Peyer's patch (tissue), 4 donors: ENCODE measurements at regions not wholly inside any gene's neighbourhood (a gene's known extent, or its start where the extent isn't known, plus 50 kb on each side); places are given as distances from the start of the nearest gene placed in this dataset.

ENCODE experiments used
- POLR2A ChIP-seq, 2 donors: fragments of 450-650 bp; IDR thresholded peaks; one replicate each; pipeline ENCODE4 v1.5.1; 2017; ENCODE audit warnings: antibody characterized with exemption in 2 of 2, mild to moderate bottlenecking in 2 of 2, moderate library complexity in 2 of 2
- TF ChIP-seq, protein P1 (sequence below), 6 experiments: fragments of 450-650 bp in 4 of 6; fragments of 200-600 bp in 2 of 6; sonication (generic) in 1 of 6; IDR thresholded peaks; one replicate each; pipeline ENCODE4 v1.5.1; 2017 to 2019; ENCODE audit warnings: antibody characterized with exemption in 6 of 6, mild to moderate bottlenecking in 3 of 6, moderate library complexity in 1 of 6

DNA sequence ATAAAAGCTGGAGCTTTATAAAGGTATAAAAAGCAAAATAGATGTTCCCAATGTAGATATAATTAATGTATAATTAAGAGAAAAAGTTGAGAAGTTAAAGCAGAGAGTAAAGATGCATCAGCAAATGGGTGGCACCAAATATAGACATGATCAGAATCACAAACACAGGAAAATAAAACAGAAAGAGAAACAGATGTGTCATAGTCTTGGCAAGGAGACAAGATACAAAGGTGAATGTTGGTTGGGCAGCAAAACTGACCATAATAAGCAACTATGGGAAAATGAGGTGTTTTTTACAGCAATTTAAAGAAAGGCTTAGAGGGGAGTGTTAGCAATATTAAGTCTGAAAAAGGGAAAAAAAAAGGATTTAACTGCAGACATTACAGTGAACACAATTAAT, 135.4 kb upstream of the CLEC14A start:
- TF ChIP-seq, protein P1, sequence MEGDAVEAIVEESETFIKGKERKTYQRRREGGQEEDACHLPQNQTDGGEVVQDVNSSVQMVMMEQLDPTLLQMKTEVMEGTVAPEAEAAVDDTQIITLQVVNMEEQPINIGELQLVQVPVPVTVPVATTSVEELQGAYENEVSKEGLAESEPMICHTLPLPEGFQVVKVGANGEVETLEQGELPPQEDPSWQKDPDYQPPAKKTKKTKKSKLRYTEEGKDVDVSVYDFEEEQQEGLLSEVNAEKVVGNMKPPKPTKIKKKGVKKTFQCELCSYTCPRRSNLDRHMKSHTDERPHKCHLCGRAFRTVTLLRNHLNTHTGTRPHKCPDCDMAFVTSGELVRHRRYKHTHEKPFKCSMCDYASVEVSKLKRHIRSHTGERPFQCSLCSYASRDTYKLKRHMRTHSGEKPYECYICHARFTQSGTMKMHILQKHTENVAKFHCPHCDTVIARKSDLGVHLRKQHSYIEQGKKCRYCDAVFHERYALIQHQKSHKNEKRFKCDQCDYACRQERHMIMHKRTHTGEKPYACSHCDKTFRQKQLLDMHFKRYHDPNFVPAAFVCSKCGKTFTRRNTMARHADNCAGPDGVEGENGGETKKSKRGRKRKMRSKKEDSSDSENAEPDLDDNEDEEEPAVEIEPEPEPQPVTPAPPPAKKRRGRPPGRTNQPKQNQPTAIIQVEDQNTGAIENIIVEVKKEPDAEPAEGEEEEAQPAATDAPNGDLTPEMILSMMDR (IDR thresholded peaks at IDR 0.05), result no peak
- no peak for TF ChIP-seq POLR2A (IDR thresholded peaks at IDR 0.05)
